Parathyroid adenoma (tissue), 2 donors: ENCODE measurements at regions not wholly inside any gene's neighbourhood (a gene's known extent, or its start where the extent isn't known, plus 50 kb on each side); places are given as distances from the start of the nearest gene placed in this dataset.

ENCODE experiments used
- H2AFZ ChIP-seq: fragments of 300-600 bp; sonication (generic); one replicate; pipeline ENCODE4 v1.7.0; 2017; ENCODE audit warnings: antibody characterized with exemption, mild to moderate bottlenecking
- H3K27ac ChIP-seq: fragments of 300-600 bp; sonication (generic); one replicate; pipeline ENCODE4 v1.7.0; 2017
- H3K27me3 ChIP-seq: fragments of 300-600 bp; sonication (generic); one replicate; pipeline ENCODE4 v1.7.0; 2017; ENCODE audit warnings: low read length; ENCODE audit not compliant: control insufficient read depth, insufficient read depth
- H3K36me3 ChIP-seq: fragments of 300-600 bp; sonication (generic); one replicate; pipeline ENCODE4 v1.7.0; 2017; ENCODE audit warnings: low read length; ENCODE audit not compliant: control insufficient read depth, insufficient read depth
- H3K4me1 ChIP-seq: fragments of 300-600 bp; sonication (generic); one replicate; pipeline ENCODE4 v1.7.0; 2017; ENCODE audit warnings: control low read depth
- H3K4me2 ChIP-seq: fragments of 300-600 bp; sonication (generic); one replicate; pipeline ENCODE4 v1.7.0; 2017; ENCODE audit warnings: low read length
- H3K4me3 ChIP-seq: fragments of 300-600 bp; sonication (generic); one replicate; pipeline ENCODE4 v1.7.0; 2017; ENCODE audit warnings: low read depth, low read length
- H3K79me2 ChIP-seq: fragments of 300-600 bp; sonication (generic); one replicate; pipeline ENCODE4 v1.7.0; 2017; ENCODE audit warnings: control low read depth
- H3K9ac ChIP-seq: fragments of 300-600 bp; sonication (generic); one replicate; pipeline ENCODE4 v1.7.0; 2017; ENCODE audit warnings: mild to moderate bottlenecking
- H3K9me3 ChIP-seq: fragments of 300-600 bp; sonication (generic); one replicate; pipeline ENCODE4 v1.7.0; 2017; ENCODE audit warnings: low read length; ENCODE audit not compliant: control insufficient read depth
- CTCF ChIP-seq: fragments of 300-600 bp; sonication (generic); IDR thresholded peaks from one replicate; pipeline ENCODE4 v1.7.0; 2017; ENCODE audit warnings: antibody characterized with exemption, mild to moderate bottlenecking
- donor health status: primary hyperparathyroidism.

DNA sequence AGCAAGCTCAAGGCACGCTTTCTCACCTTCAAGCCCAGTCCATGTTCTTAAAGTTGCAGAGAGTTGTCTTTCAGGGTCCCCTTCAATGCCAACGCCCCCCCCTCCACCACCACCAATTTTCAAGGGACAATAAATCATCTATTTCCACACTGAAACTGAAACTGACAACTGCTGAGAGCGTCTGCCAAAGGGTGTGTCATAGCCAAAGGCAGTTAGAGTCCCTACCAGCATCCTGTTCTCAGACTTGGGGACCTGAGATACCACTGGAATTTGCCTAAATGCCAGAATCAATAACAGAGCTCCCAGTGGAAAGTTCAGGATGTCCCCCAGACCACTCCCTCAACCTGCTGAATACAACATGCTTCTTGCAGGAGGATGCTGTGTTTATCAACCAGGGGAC, 133.2 kb upstream of the SOX9 start:
- Histone ChIP-seq H3K79me2 (no peaks in the 10 kb centered on the region), H3K36me3 (no peaks in the 10 kb centered on the region), H3K27ac (no peak overlapping the region), H3K4me1 (no peaks in the 10 kb centered on the region), H2AFZ (no peak overlapping the region), H3K4me3 (no peak overlapping the region), H3K4me2 (no peak overlapping the region), H3K9me3 (no peaks in the 10 kb centered on the region), H3K9ac (no peak overlapping the region), H3K27me3 (no peaks in the 10 kb centered on the region)
- TF ChIP-seq CTCF, result no peak

GRCh38 chr17:71989117-71989516, 131.7 kb upstream of the SOX9 start:
- Histone ChIP-seq H3K79me2 (no peaks in the 10 kb centered on the region), H3K27me3 (no peaks in the 10 kb centered on the region)

DNA sequence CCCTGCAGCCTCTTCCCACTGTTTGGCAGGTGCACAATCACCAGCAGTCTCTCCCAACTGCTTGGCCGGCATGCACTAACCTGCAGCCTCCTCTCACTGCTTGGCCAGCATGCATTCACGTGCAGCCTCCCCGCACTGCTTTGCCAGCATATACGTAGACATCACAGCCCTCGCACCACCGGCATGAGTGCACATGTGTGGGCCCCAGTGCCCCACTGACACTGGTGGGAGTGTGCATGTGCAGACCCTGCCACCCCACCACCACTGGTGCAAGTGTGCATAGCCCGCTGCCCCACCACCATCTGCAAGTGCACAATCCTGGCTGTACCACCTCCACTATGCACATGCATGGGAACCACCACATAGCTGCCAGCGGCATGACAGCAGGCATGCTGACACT, 127.5 kb upstream of the SOX9 start:
- no peaks in the 10 kb centered on the region for H3K79me2 ChIP-seq
- no peaks in the 10 kb centered on the region for H3K36me3 ChIP-seq
- no peak overlapping the region for H3K27ac ChIP-seq
- no peak overlapping the region for H3K4me2 ChIP-seq
- no peak for TF ChIP-seq CTCF
- H3K9ac ChIP-seq, result no peak overlapping the region
- H3K9me3 ChIP-seq, result no peaks in the 10 kb centered on the region
- H3K27me3 ChIP-seq, result no peaks in the 10 kb centered on the region
- no peaks in the 10 kb centered on the region for H3K4me1 ChIP-seq
- no peak overlapping the region for H2AFZ ChIP-seq
- H3K4me3 ChIP-seq, result no peak overlapping the region

More at GRCh38 chr17:71989117-71989516, 131.7 kb upstream of the SOX9 start:
- TF ChIP-seq CTCF, result no peak
- Histone ChIP-seq H3K4me1 (no peaks in the 10 kb centered on the region), H3K36me3 (no peaks in the 10 kb centered on the region), H3K9ac (no peak overlapping the region), H3K27ac (no peak overlapping the region), H2AFZ (no peak overlapping the region), H3K4me3 (no peak overlapping the region), H3K4me2 (no peak overlapping the region), H3K9me3 (no peaks in the 10 kb centered on the region)

DNA sequence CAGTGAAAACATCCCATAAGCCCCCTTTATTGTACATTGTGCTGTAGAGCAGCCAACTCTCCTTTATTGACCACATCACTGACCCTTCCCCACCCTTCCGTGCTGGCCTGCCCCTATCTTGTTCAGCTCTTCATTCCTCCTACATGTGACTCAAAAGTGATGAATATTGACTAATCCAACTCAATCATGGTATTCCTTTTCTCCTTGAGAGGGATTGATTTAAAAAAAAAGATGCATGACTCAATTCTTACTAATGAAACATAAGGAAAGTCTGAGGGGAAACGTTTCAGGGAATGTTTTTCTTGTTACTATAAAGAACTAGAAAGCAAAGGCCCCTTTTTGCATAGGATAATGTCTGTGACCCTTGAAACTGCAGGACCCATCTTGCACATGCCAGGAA, 125.2 kb upstream of the SOX9 start:
- H3K9me3 ChIP-seq, result no peaks in the 10 kb centered on the region
- H3K4me3 ChIP-seq, result no peak overlapping the region
- H3K9ac ChIP-seq, result no peak overlapping the region
- H3K4me2 ChIP-seq, result no peak overlapping the region
- H3K27ac ChIP-seq, result no peak overlapping the region
- H3K79me2 ChIP-seq, result no peaks in the 10 kb centered on the region
- H3K36me3 ChIP-seq, result no peaks in the 10 kb centered on the region
- no peaks in the 10 kb centered on the region for H3K4me1 ChIP-seq
- H3K27me3 ChIP-seq, result no peaks in the 10 kb centered on the region
- H2AFZ ChIP-seq, result no peak overlapping the region
- no peak for TF ChIP-seq CTCF

GRCh38 chr17:72004011-72004427, 116.8 kb upstream of the SOX9 start:
- Histone ChIP-seq H3K4me1 (no peaks in the 10 kb centered on the region), H3K27ac (no peak overlapping the region), H3K79me2 (no peaks in the 10 kb centered on the region), H2AFZ (no peak overlapping the region), H3K9me3 (no peaks in the 10 kb centered on the region), H3K9ac (no peak overlapping the region), H3K36me3 (no peaks in the 10 kb centered on the region), H3K27me3 (no peaks in the 10 kb centered on the region), H3K4me3 (no peak overlapping the region), H3K4me2 (no peak overlapping the region)
- TF ChIP-seq CTCF, result no peak
